Mesenchymal stem cell (in vitro differentiated cells and primary cell): ENCODE measurements at regions not wholly inside any gene's neighbourhood (a gene's known extent, or its start where the extent isn't known, plus 50 kb on each side); places are given as distances from the start of the nearest gene placed in this dataset.
A peak's percentile ranks its signal among the peaks of the same experiment; 100 is the strongest.

Source experiments
- DNase-seq: peaks from one replicate; pipeline ENCODE4 v3.0.0-alpha.2; 2013
- H2AFZ ChIP-seq: one replicate; pipeline ENCODE4 v1.6.1; 2013; ENCODE audit warnings: low read depth, mild to moderate bottlenecking, control low read depth, inconsistent platforms, low read length, moderate library complexity
- H2AK5ac ChIP-seq: 2 replicates; pipeline ENCODE4 v1.6.1; 2013; ENCODE audit warnings: low read length, moderate library complexity, mild to moderate bottlenecking, inconsistent platforms; ENCODE audit not compliant: severe bottlenecking
- H2BK120ac ChIP-seq: one replicate; pipeline ENCODE4 v1.6.1; 2013; ENCODE audit warnings: low read depth, mild to moderate bottlenecking, inconsistent platforms, low read length, moderate library complexity
- H2BK12ac ChIP-seq, 2 experiments: one replicate each; pipeline ENCODE4 v1.6.1; 2013; ENCODE audit warnings: inconsistent platforms in 2 of 2, low read length in 2 of 2, mild to moderate bottlenecking in 2 of 2, moderate library complexity in 2 of 2, control low read depth in 1 of 2
- H2BK15ac ChIP-seq: one replicate; pipeline ENCODE4 v1.6.1; 2013; ENCODE audit warnings: mild to moderate bottlenecking, low read depth, inconsistent platforms; ENCODE audit not compliant: poor library complexity, severe bottlenecking
- H2BK5ac ChIP-seq: 2 replicates; pipeline ENCODE4 v1.6.1; 2013; ENCODE audit warnings: low read depth, mild to moderate bottlenecking, low read length, control low read depth, inconsistent platforms; ENCODE audit not compliant: poor library complexity, severe bottlenecking
- H3K14ac ChIP-seq, 2 experiments: one replicate each; pipeline ENCODE4 v1.6.1; 2013; ENCODE audit warnings: inconsistent platforms in 2 of 2, low read length in 2 of 2, control low read depth in 1 of 2, mild to moderate bottlenecking in 1 of 2, moderate library complexity in 1 of 2
- H3K18ac ChIP-seq, 2 experiments: one replicate each; pipeline ENCODE4 v1.6.1; 2013; ENCODE audit warnings: inconsistent platforms in 2 of 2, low read length in 2 of 2, control low read depth in 1 of 2, low read depth in 1 of 2, mild to moderate bottlenecking in 1 of 2
- H3K23ac ChIP-seq, 2 experiments: one replicate each; pipeline ENCODE4 v1.6.1; 2013; ENCODE audit warnings: inconsistent platforms in 2 of 2, low read length in 2 of 2, mild to moderate bottlenecking in 2 of 2, moderate library complexity in 2 of 2, control low read depth in 1 of 2
- H3K27ac ChIP-seq: 2 replicates; pipeline ENCODE4 v1.5.1; 2013; ENCODE audit warnings: mild to moderate bottlenecking, moderate library complexity, low read length, control low read depth, inconsistent platforms; ENCODE audit not compliant: poor library complexity, severe bottlenecking
- H3K27me3 ChIP-seq, 2 experiments: 2 replicates each; pipeline versions ENCODE4 v1.6.1 to v1.7.0; 2013; ENCODE audit warnings: low read length in 2 of 2, mild to moderate bottlenecking in 2 of 2, moderate library complexity in 2 of 2, control low read depth in 1 of 2, inconsistent platforms in 1 of 2; ENCODE audit not compliant: control insufficient read depth in 1 of 2, insufficient read depth in 1 of 2
- H3K36me3 ChIP-seq, 2 experiments: 2 replicates each; pipeline versions ENCODE4 v1.6.1 to v1.7.0; 2013; ENCODE audit warnings: low read length in 2 of 2, control low read depth in 1 of 2, inconsistent platforms in 1 of 2, low read depth in 1 of 2, mild to moderate bottlenecking in 1 of 2; ENCODE audit not compliant: insufficient read depth in 2 of 2, control insufficient read depth in 1 of 2
- H3K4ac ChIP-seq, 2 experiments: one replicate each; pipeline ENCODE4 v1.6.1; 2013; ENCODE audit warnings: inconsistent platforms in 2 of 2, low read length in 2 of 2, mild to moderate bottlenecking in 2 of 2, moderate library complexity in 2 of 2, control low read depth in 1 of 2, low read depth in 1 of 2
- H3K4me1 ChIP-seq: 2 replicates; pipeline ENCODE4 v1.6.1; 2013; ENCODE audit warnings: low read depth, low read length, control low read depth; ENCODE audit not compliant: control insufficient read depth, insufficient read depth
- H3K4me2 ChIP-seq: 2 replicates; pipeline ENCODE4 v1.6.1; 2013; ENCODE audit warnings: low read length, mild to moderate bottlenecking, inconsistent platforms; ENCODE audit not compliant: poor library complexity, severe bottlenecking
- H3K4me3 ChIP-seq, 2 experiments: 2 replicates each; pipeline versions ENCODE4 v1.5.1 to v1.7.0; 2013; ENCODE audit warnings: low read length in 2 of 2, mild to moderate bottlenecking in 2 of 2, control low read depth in 1 of 2, low read depth in 1 of 2; ENCODE audit not compliant: insufficient read depth in 1 of 2
- H3K79me1 ChIP-seq: replicated peaks from 2 replicates; pipeline ENCODE4 v1.6.1; 2013; ENCODE audit warnings: mild to moderate bottlenecking, control low read depth, low read length, inconsistent platforms; ENCODE audit not compliant: poor library complexity, severe bottlenecking
- H3K9ac ChIP-seq: 2 replicates; pipeline ENCODE4 v1.7.0; 2013; ENCODE audit warnings: mild to moderate bottlenecking, low read length, moderate library complexity
- H3K9me3 ChIP-seq: 2 replicates; pipeline ENCODE4 v1.7.0; 2013; ENCODE audit warnings: mild to moderate bottlenecking, low read length; ENCODE audit not compliant: control insufficient read depth
- H4K8ac ChIP-seq: one replicate; pipeline ENCODE4 v1.6.1; 2013; ENCODE audit warnings: inconsistent platforms, mild to moderate bottlenecking, low read length, moderate library complexity
- H4K91ac ChIP-seq: one replicate; pipeline ENCODE4 v1.6.1; 2013; ENCODE audit warnings: mild to moderate bottlenecking, low read length, inconsistent platforms
- WGBS: methylation state at CpG from one replicate; pipeline ENCODE4 v1.1.7; 2013; ENCODE audit warnings: mixed read lengths; 5-methylcytosine and 5-hydroxymethylcytosine counted together

- Histone ChIP-seq H3K79me1 (no peaks in the 10 kb centered on the region), H2AFZ (no peak overlapping the region), H3K4me1 (peaks cover 6% of the 10 kb centered on the region), H2AK5ac (no peak overlapping the region), H3K4ac (no peak overlapping the region), H2BK120ac (no peak overlapping the region), H3K9me3 (no peaks in the 10 kb centered on the region), H4K91ac (no peak overlapping the region), H2BK12ac (no peak overlapping the region), H3K27ac (no peak overlapping the region), H3K4me2 (no peak overlapping the region), H3K4me3 (no peak overlapping the region), H2BK15ac (no peak overlapping the region), H3K9ac (no peak overlapping the region), H3K23ac (no peak overlapping the region), H3K14ac (no peak overlapping the region), H3K27me3 (no peaks in the 10 kb centered on the region), H4K8ac (no peak overlapping the region), H3K36me3 (no peaks in the 10 kb centered on the region), H2BK5ac (no peak overlapping the region), H3K18ac (no peak overlapping the region)
- DNase-seq: no peak
- 73% methylated on average over 1 of the region's 3 CpGs for WGBS
These were observed 181.5 kb upstream of the LPP start for GRCh38 chr3:187972454-187972853.

DNA sequence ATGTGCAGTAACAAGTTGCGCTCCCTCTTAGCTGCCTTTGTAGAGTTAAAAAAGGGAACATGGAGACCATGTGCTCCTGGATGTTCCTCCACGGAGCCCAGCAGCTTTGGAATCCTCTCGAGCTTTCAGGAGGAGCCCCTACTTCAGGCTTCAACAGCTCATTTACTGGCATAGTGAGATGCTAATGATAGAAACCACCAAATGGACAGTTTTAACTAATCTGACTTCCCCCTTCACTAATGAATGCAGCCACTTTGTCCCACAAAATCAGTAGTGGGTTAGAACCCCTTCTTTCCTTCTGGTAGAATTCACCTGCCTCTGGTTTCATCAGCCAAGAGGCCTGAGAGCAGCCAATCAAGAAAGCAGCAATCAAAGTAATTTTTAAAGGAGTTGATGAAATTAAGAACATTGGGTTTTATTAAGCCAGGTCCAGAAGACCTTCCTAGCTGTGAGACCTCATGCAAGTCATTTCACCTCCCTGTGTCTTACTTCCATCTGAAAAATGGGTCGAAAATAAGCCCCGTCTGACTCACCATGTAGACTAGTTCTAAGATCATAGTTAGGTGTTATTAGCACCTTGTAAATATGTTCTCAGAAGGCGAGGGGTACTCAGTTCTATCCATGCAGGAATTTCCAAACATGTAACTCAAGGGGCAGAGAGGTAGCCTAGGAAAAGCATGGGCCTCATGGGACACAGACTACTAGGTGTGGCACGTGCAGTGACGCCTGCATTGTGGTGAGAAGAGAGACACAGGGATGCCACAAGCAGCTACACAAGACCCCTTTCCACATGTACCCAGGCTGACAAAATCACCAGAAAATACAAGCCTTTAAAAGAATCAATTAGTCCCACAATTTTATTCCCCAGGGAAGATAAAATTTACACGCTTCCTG, 179.7 kb upstream of the LPP start:
- H3K4me2 ChIP-seq: no peak overlapping the region
- no peak overlapping the region for H2BK15ac ChIP-seq
- H3K4me3 ChIP-seq: no peak overlapping the region
- H2AK5ac ChIP-seq: no peak overlapping the region
- 95% methylated on average over 8 of the region's 9 CpGs for WGBS
- H2BK5ac ChIP-seq: no peak overlapping the region
- H2BK120ac ChIP-seq: no peak overlapping the region
- H4K91ac ChIP-seq: no peak overlapping the region
- no peak overlapping the region for H3K18ac ChIP-seq
- peaks cover 6% of the 10 kb centered on the region for H3K4me1 ChIP-seq
- no peak overlapping the region for H3K4ac ChIP-seq
- H3K79me1 ChIP-seq: no peaks in the 10 kb centered on the region
- no peak overlapping the region for H2AFZ ChIP-seq
- no peaks in the 10 kb centered on the region for H3K9me3 ChIP-seq
- no peak overlapping the region for H3K27ac ChIP-seq
- no peak overlapping the region for H3K9ac ChIP-seq
- no peak overlapping the region for H4K8ac ChIP-seq
- DNase-seq: no peak
- H2BK12ac ChIP-seq: no peak overlapping the region
- H3K14ac ChIP-seq: no peak overlapping the region
- H3K27me3 ChIP-seq: no peaks in the 10 kb centered on the region
- H3K36me3 ChIP-seq: no peaks in the 10 kb centered on the region
- H3K23ac ChIP-seq: no peak overlapping the region

DNA sequence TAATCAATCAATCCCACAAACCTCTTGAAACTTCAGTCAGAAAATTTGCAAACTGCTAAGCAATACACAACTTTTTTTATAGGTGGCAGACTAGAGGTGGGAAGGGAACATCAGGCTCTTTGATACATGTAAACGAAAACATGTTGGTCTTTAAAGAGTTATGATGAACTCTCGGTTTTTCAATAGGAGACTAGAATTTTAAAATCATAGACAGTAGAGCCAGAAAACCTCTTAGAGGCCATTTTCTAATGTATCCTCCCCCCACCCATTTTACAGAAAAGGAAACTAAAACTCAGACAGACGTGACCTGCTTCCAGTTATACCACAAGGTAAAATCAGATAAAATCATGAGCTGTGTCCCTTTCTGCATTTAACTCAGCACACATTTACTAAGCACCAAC, 179.1 kb upstream of the LPP start:
- 80% methylated on average over 2 of the region's 3 CpGs for WGBS
- no peak overlapping the region for H2BK120ac ChIP-seq
- no peak overlapping the region for H2BK15ac ChIP-seq
- no peak overlapping the region for H2BK12ac ChIP-seq
- no peak overlapping the region for H3K14ac ChIP-seq
- no peak for DNase-seq
- H3K23ac ChIP-seq: no peak overlapping the region
- no peaks in the 10 kb centered on the region for H3K9me3 ChIP-seq
- peaks cover 6% of the 10 kb centered on the region for H3K4me1 ChIP-seq
- H2AFZ ChIP-seq: no peak overlapping the region
- no peak overlapping the region for H3K27ac ChIP-seq
- no peak overlapping the region for H2BK5ac ChIP-seq
- H4K8ac ChIP-seq: no peak overlapping the region
- H2AK5ac ChIP-seq: no peak overlapping the region
- no peaks in the 10 kb centered on the region for H3K27me3 ChIP-seq
- no peaks in the 10 kb centered on the region for H3K36me3 ChIP-seq
- no peak overlapping the region for H3K4me3 ChIP-seq
- H3K18ac ChIP-seq: no peak overlapping the region
- no peak overlapping the region for H3K9ac ChIP-seq
- H4K91ac ChIP-seq: no peak overlapping the region
- no peaks in the 10 kb centered on the region for H3K79me1 ChIP-seq
- no peak overlapping the region for H3K4ac ChIP-seq
- no peak overlapping the region for H3K4me2 ChIP-seq

GRCh38 chr3:187975561-187976364, 178.2 kb upstream of the LPP start:
- no peaks in the 10 kb centered on the region for H3K36me3 ChIP-seq
- H3K4ac ChIP-seq: no peak overlapping the region
- no peak overlapping the region for H3K4me3 ChIP-seq
- H3K9ac ChIP-seq: no peak overlapping the region
- H3K9me3 ChIP-seq: no peaks in the 10 kb centered on the region
- no peak overlapping the region for H2BK15ac ChIP-seq
- H3K4me2 ChIP-seq: no peak overlapping the region
- H2AK5ac ChIP-seq: no peak overlapping the region
- H3K27ac ChIP-seq: no peak overlapping the region
- peak overlapping the region in 1 of 2 experiments; percentile 68 for H2BK12ac ChIP-seq
- no peak overlapping the region for H2BK5ac ChIP-seq
- no peak for DNase-seq
- no peak overlapping the region for H2BK120ac ChIP-seq
- H4K8ac ChIP-seq: no peak overlapping the region
- peaks cover 6% of the 10 kb centered on the region for H3K4me1 ChIP-seq
- no peak overlapping the region for H3K14ac ChIP-seq
- peak overlapping the region in 1 of 2 experiments; percentile 50 for H3K18ac ChIP-seq
- H3K23ac ChIP-seq: no peak overlapping the region
- H2AFZ ChIP-seq: no peak overlapping the region
- no peaks in the 10 kb centered on the region for H3K79me1 ChIP-seq
- H4K91ac ChIP-seq: no peak overlapping the region
- no peaks in the 10 kb centered on the region for H3K27me3 ChIP-seq
- WGBS: 53% methylated on average over 7 of the region's 7 CpGs
